CD14-positive monocyte (primary cell): ENCODE measurements at regions not wholly inside any gene's neighbourhood (a gene's known extent, or its start where the extent isn't known, plus 50 kb on each side); places are given as distances from the start of the nearest gene placed in this dataset.

Source experiments
- DNase-seq, 3 donors: peaks; one replicate each; pipeline ENCODE4 v3.0.0-alpha.2; 2011 to 2022
- H2AFZ ChIP-seq: 2 replicates; pipeline ENCODE4 v1.6.0; 2012; ENCODE audit warnings: mild to moderate bottlenecking, low read depth, low read length, inconsistent platforms; ENCODE audit not compliant: insufficient read depth, poor library complexity, severe bottlenecking
- H3K27ac ChIP-seq, 2 donors: 1 replicate in 1 of 2; 2 replicates in 1 of 2; pipeline ENCODE4 v1.5.1; 2012 to 2013; ENCODE audit warnings: low read length in 2 of 2, control low read depth in 1 of 2, inconsistent platforms in 1 of 2, low read depth in 1 of 2, mild to moderate bottlenecking in 1 of 2
- H3K27me3 ChIP-seq, 2 donors: one replicate each; pipeline versions ENCODE4 v1.6.0 to v1.6.1; 2011 to 2013; ENCODE audit warnings: low read length in 2 of 2; ENCODE audit not compliant: control insufficient read depth in 2 of 2, insufficient read depth in 2 of 2
- H3K36me3 ChIP-seq, 2 donors: replicated peaks in 1 of 2; 1 replicate in 1 of 2; 2 replicates in 1 of 2; pipeline versions ENCODE4 v1.5.1 to v1.6.1; 2012 to 2013; ENCODE audit warnings: low read length in 2 of 2, control low read depth in 1 of 2, inconsistent platforms in 1 of 2, mild to moderate bottlenecking in 1 of 2; ENCODE audit not compliant: insufficient read depth in 2 of 2, control insufficient read depth in 1 of 2
- H3K4me1 ChIP-seq, 2 donors: 1 replicate in 1 of 2; 2 replicates in 1 of 2; pipeline versions ENCODE4 v1.5.1 to v1.6.1; 2012 to 2013; ENCODE audit warnings: low read length in 2 of 2, control low read depth in 1 of 2, inconsistent platforms in 1 of 2, mild to moderate bottlenecking in 1 of 2, moderate library complexity in 1 of 2; ENCODE audit not compliant: insufficient read depth in 2 of 2, control insufficient read depth in 1 of 2
- H3K4me2 ChIP-seq: replicated peaks from 2 replicates; pipeline ENCODE3; 2012; ENCODE audit warnings: low read length, moderate library complexity, mild to moderate bottlenecking; ENCODE audit not compliant: poor library complexity, severe bottlenecking; ENCODE audit errors: extremely low read depth
- H3K4me3 ChIP-seq, 3 experiments: fragments of 200-600 bp in 1 of 3; sonication (generic) in 1 of 3; replicated peaks in 1 of 3; 1 replicate in 2 of 3; 2 replicates in 1 of 3; pipeline ENCODE4 v1.5.1; 2011 to 2013; ENCODE audit warnings: low read length in 3 of 3, mild to moderate bottlenecking in 3 of 3, control low read depth in 2 of 3, low read depth in 2 of 3, inconsistent platforms in 1 of 3, moderate library complexity in 1 of 3
- H3K79me2 ChIP-seq: 2 replicates; pipeline ENCODE4 v1.6.0; 2012; ENCODE audit warnings: mild to moderate bottlenecking, control low read depth, inconsistent platforms, low read length, moderate library complexity; ENCODE audit not compliant: insufficient read depth
- H3K9ac ChIP-seq: 2 replicates; pipeline ENCODE4 v1.6.0; 2017; ENCODE audit warnings: low read length, mild to moderate bottlenecking; ENCODE audit not compliant: insufficient read depth, poor library complexity, severe bottlenecking
- H3K9me3 ChIP-seq, 2 donors: replicated peaks in 1 of 2; 1 replicate in 1 of 2; 2 replicates in 1 of 2; pipeline versions ENCODE4 v1.5.1 to v1.6.1; 2012 to 2013; ENCODE audit warnings: low read length in 2 of 2, control low read depth in 1 of 2; ENCODE audit not compliant: control insufficient read depth in 1 of 2, insufficient read depth in 1 of 2
- H4K20me1 ChIP-seq: 2 replicates; pipeline ENCODE4 v1.6.0; 2012; ENCODE audit warnings: mild to moderate bottlenecking, low read length, control low read depth, moderate library complexity; ENCODE audit not compliant: insufficient read depth
- H3K27ac Mint-ChIP-seq, 7 donors: one replicate each; pipeline ENCODE4 v1.8.0; 2020; ENCODE audit warnings: mild to moderate bottlenecking in 7 of 7, mixed read lengths in 7 of 7, moderate library complexity in 6 of 7, inconsistent platforms in 2 of 7
- H3K27me3 Mint-ChIP-seq, 3 donors: one replicate each; pipeline ENCODE4 v1.8.0; 2021 to 2022; ENCODE audit warnings: low read depth in 3 of 3, mild to moderate bottlenecking in 3 of 3, mixed read lengths in 3 of 3, moderate library complexity in 3 of 3, inconsistent platforms in 1 of 3
- H3K36me3 Mint-ChIP-seq, 2 donors: one replicate each; pipeline ENCODE4 v1.8.0; 2020; ENCODE audit warnings: mixed read lengths in 2 of 2, inconsistent platforms in 1 of 2, mild to moderate bottlenecking in 1 of 2
- H3K4me1 Mint-ChIP-seq: one replicate; pipeline ENCODE4 v1.8.0; 2020; ENCODE audit warnings: mild to moderate bottlenecking, mixed read lengths
- H3K4me3 Mint-ChIP-seq, 2 donors: one replicate each; pipeline ENCODE4 v1.8.0; 2020; ENCODE audit warnings: mild to moderate bottlenecking in 2 of 2, mixed read lengths in 2 of 2, moderate library complexity in 1 of 2
- H3K9me3 Mint-ChIP-seq, 7 donors: one replicate each; pipeline ENCODE4 v1.8.0; 2020 to 2022; ENCODE audit warnings: mixed read lengths in 7 of 7, mild to moderate bottlenecking in 6 of 7, moderate library complexity in 6 of 7, inconsistent platforms in 2 of 7
- CTCF ChIP-seq: fragments of 200-600 bp; IDR thresholded peaks from one replicate; pipeline ENCODE4 v1.8.0; 2022; ENCODE audit warnings: antibody characterized with exemption, mild to moderate bottlenecking
- WGBS: methylation state at CpG from one replicate; pipeline ENCODE4 v1.1.5; 2013; ENCODE audit warnings: missing lambda C conversion rate; ENCODE audit not compliant: insufficient coverage; 5-methylcytosine and 5-hydroxymethylcytosine counted together
- intact Hi-C, 2 donors: fragments of 100-400 bp; cut with micrococcal nuclease; formaldehyde crosslinking; loops; one replicate each; pipeline versions ENCODE4 v1.15.0 to v1.15.1; 2023

- H2AFZ ChIP-seq, result no peak overlapping the region
- no peak overlapping the region for H3K27ac ChIP-seq
- no peaks in the 10 kb centered on the region for H3K36me3 ChIP-seq
- H3K36me3 Mint-ChIP-seq, result no peaks in the 10 kb centered on the region
- H4K20me1 ChIP-seq, result no peaks in the 10 kb centered on the region
- H3K4me3 ChIP-seq, result no peak overlapping the region
- peaks cover 3 to 11% (median 7%) of the 10 kb centered on the region in 7 donors for H3K9me3 Mint-ChIP-seq
- no peaks in the 10 kb centered on the region for H3K4me1 ChIP-seq
- intact Hi-C loops, result no loop called here
- peaks cover 0 to 3% (median 0%) of the 10 kb centered on the region in 3 donors for H3K27me3 Mint-ChIP-seq
- H3K9ac ChIP-seq, result no peak overlapping the region
- 93% methylated on average over 4 of the region's 4 CpGs for WGBS
- H3K9me3 ChIP-seq, result no peaks in the 10 kb centered on the region
- no peaks in the 10 kb centered on the region for H3K79me2 ChIP-seq
- DNase-seq, result no peak
- no peak overlapping the region for H3K27ac Mint-ChIP-seq
- TF ChIP-seq CTCF, result no peak
- no peak overlapping the region for H3K4me2 ChIP-seq
- no peak overlapping the region for H3K4me3 Mint-ChIP-seq
- H3K4me1 Mint-ChIP-seq, result no peaks in the 10 kb centered on the region
- H3K27me3 ChIP-seq, result no peaks in the 10 kb centered on the region
Measured at GRCh38 chr18:25685088-25685487, 333.1 kb upstream of the ZNF521 start.

GRCh38 chr18:25679491-25679890, 327.5 kb upstream of the ZNF521 start:
- H3K4me3 Mint-ChIP-seq, result no peak overlapping the region
- intact Hi-C loops, result no loop called here
- H3K9me3 Mint-ChIP-seq, result peaks cover 0 to 10% (median 2%) of the 10 kb centered on the region in 7 donors
- Histone ChIP-seq H4K20me1 (no peaks in the 10 kb centered on the region), H3K9ac (no peak overlapping the region), H3K4me1 (no peaks in the 10 kb centered on the region), H3K36me3 (no peaks in the 10 kb centered on the region), H3K9me3 (no peaks in the 10 kb centered on the region), H3K27me3 (no peaks in the 10 kb centered on the region), H3K27ac (no peak overlapping the region), H3K4me3 (no peak overlapping the region), H3K4me2 (no peak overlapping the region), H3K79me2 (no peaks in the 10 kb centered on the region), H2AFZ (no peak overlapping the region)
- WGBS, result no CpG with 5 or more reads among the region's 2 CpGs
- H3K27me3 Mint-ChIP-seq, result peaks cover 0 to 1% (median 0%) of the 10 kb centered on the region in 3 donors
- no peak overlapping the region for H3K27ac Mint-ChIP-seq
- DNase-seq, result no peak
- no peak for TF ChIP-seq CTCF
- no peaks in the 10 kb centered on the region for H3K36me3 Mint-ChIP-seq
- H3K4me1 Mint-ChIP-seq, result no peaks in the 10 kb centered on the region
